ENCODE measurements at regions not wholly inside any gene's neighbourhood (a gene's known extent, or its start where the extent isn't known, plus 50 kb on each side); places are given as distances from the start of the nearest gene placed in this dataset.
"Not testable (repeated sequence)": the region's sequence is repeated elsewhere in the genome, so short reads cannot be mapped to it uniquely, and the experiment has no call there.

DNA sequence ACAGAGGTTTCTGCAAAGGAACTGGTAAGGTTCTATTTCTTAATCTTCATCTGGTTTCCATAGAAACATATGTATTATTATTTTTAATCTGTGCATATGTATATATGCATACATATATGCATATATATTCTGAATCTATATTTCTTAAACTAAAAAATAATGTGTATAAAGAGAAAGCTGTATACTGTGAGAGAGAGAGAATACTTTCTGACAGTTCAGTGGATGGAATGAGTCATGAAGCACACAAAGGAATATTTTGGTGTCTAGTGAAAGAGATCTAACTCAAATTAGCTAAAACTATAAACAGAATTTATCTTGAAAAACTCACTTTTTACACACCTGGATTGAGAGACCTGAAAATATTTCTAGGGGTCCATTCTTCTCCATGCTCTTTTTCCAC lies 1929.3 kb upstream of the LRRTM1 start:
- no peak for DNase-seq (ENCODE audit: low spot score)

DNA sequence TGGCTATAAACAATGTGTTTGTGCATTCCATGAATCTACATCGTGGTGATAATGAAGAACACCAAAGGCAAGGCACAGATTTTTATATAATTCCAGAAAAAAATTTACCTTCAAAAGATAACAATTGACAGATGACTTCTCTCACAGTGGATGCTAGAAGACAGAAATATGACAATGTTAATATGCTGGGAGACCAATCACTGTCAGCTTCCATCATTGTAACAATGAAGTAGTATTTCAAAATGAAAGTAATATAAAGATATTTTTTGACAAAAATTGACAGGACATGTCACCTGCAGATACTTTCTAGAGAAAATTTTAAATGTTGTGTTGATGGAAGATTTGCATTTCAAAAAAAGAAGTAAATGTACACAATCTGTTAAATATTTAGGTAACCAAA lies 1925.9 kb upstream of the LRRTM1 start:
- DNase-seq (ENCODE audit: low spot score), result no peak

DNA sequence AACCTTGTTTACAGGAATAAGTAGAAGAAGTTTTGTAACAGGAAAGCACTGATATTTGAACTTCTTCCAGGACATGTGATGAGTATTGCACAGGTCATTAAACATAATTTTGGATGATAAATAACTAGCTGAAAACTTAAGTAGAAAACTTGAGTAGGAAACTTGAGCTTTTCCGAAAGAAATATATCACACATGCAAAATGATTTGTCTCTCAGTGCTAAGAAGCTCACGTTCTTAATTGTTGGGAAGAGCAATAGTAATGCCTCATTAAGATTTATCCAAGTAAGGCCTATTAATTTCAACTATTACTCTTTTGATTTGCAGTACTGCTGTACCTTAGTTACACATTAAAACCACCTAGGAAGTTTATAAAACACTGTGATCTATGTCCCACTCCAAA lies 1921.9 kb upstream of the LRRTM1 start:
- DNase-seq (ENCODE audit: low spot score), result no peak

DNA sequence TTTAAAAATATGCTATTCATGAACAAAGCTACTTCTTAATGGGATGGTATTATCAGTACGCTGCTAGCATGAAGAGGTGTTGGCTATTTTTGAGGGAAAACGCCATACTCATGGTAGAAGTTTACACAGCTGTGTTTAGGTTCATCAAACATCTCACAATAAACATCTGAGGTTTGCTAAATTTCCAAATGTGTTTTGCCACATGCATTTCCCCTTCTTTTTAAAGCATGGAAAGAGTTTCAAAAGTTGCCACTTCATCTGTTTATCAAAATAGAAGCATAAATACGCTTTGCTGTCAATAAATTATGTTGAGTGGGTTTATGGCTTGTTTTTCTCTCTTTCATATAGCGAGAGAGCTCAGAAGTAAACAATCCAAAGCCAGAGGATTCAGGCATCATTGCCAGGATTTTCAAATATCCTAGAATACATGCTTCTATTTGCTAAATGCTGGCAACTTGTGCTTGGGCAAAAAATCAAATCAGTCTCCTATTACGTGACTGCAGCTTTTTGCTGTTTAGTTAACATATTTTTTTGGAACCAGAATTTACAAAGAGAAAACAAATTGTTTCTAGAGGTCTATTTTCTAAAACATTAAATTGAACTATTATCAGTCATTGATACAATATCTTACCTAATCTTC lies 1919.9 kb upstream of the LRRTM1 start:
- no peak for DNase-seq (ENCODE audit: low spot score)

DNA sequence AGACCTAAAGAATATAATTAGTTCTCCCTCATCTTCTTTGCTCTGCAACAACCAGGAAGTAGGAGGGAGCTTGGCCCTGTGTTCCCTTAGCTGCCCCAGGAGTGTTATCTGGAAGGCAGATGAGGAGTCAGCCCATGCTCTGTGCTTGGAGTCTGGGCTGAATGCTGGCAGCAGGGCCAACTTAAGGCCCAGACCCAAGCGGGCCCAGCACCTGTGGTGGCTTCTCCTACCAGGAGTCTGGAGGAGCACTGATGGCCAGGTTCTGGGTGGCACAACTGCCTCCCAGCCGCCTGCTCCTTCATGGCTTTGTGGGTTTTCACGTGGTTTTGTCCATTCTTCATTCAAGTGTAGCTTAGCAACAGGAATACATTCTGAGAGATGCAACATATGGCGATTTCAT lies 1910.7 kb upstream of the LRRTM1 start:
- DNase-seq (ENCODE audit: low spot score), result no peak

DNA sequence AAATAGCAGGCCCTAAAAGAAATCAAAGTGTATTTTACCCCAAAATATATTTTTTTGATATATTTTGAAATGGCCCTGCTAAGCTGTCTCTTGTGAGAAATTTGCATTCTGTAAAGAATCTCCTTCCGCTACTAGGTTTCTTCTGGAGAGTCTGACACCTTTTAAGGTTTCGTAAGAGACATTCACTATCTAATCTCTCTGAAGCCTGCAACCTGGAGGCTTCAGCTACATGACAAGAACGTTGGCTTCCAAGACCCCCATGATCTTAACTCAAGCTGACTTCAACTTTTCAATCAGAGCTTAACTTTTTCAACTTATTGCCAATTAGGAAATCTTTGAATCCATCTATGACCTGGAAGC lies 1894.9 kb upstream of the LRRTM1 start:
- DNase-seq (ENCODE audit: low spot score), result no peak

DNA sequence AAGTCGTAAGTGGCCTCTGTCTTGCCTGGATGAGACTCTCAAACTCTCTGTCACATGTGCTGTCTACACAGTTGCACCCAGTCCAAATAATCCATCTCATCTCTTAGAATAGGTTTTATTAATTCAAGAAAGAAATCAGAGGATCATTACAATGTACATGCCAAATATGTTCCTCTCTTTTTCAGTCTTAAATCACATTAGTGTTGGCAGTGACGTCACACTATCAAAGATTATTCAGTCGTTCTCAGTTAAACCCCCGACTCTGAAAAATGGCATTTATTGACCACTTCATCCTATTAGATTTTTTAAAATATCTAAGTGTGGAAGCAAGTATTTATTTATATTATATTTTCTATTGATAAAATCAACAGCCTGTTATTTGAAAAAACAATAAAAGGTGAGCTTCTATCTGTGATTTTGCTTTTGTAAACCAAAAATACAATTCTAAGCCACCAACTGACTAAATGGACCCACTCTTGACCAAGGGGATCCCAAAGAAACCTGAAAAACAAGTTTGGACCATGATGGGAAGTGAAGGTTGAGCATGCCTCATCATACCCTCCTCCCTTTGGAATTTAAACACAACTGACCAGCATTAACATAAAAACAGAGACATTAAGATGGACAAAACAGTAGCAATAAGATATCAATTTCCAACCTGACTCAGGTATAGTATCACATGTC lies 1894.4 kb upstream of the LRRTM1 start:
- no peak for DNase-seq (ENCODE audit: low spot score)

DNA sequence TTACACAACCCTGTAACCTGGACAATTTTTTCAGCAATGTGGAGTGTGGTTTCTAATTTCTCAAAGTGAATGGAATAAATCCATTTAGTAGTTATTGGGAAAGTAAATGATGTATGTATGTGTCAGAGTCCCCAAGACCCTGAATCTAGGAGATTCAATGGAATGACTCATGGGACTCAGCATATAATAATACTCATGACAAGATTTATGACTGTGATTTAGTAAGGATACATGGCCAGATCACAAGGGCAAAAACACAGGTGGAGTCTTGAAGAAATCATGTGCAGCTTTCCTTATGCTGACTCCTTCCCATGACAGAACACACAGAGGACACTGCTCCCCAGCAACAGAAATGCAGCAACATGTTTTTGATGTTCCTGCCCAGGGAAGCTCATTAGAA lies 1877.7 kb upstream of the LRRTM1 start:
- DNase-seq (ENCODE audit: low spot score), result peak; percentile 33

DNA sequence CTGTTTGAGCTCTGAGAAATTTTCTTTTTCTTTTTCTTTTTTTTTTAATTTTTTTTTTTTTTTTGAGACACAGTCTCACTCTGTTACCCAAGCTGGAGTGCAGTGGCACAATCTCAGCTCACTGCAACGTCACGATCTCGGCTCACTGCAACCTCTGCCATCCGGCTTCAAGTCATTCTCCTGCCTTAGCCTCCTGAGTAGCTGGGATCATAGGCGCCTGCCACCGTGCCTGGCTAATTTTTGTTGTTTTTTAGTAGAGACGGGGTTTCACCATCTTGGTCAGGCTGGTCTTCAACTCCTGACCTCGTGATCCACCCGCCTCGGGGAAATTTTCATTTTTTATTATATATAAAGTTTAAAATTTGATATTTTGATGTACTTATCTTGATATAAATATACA lies 1870.7 kb upstream of the LRRTM1 start:
- DNase-seq (ENCODE audit: low spot score), result not testable (repeated sequence)

DNA sequence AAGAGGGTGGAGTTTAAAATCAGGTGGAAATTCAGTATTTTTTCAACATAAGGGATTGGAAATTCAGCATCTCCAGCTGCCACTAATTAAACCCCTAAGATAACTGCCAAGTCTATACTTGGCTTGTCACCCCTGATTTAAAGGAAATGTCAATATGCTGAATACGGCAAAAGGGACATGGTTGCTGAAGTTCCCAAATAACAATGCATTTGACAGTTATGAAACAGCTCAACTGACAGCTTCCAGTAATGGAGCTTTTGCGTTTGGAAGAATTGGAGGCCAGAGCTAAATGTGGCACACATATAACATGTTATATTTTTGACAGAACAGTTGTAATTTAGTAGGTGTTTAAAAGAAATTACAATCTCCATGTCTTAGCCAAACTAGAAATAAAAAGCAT lies 1867.9 kb upstream of the LRRTM1 start:
- no peak for DNase-seq (ENCODE audit: low spot score)

DNA sequence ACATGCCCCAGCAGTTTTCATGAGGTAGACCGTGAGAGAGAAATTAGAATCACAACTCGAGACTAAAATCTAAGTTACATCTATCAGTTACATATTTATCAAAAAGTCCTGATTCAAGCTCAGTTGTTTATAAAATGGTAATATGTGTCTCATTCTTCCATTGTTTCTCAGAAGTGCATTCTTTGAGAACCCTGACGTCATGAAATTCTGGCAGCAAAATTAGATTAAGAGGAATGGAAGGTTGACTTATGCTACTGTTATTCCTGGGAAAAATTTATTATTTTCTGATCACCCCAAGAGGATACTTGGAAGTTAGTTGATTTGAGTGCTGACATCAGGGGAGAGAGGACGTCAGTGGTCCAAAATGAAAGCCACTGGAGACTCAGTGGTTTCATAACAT lies 1864.8 kb upstream of the LRRTM1 start:
- DNase-seq (ENCODE audit: low spot score), result no peak

DNA sequence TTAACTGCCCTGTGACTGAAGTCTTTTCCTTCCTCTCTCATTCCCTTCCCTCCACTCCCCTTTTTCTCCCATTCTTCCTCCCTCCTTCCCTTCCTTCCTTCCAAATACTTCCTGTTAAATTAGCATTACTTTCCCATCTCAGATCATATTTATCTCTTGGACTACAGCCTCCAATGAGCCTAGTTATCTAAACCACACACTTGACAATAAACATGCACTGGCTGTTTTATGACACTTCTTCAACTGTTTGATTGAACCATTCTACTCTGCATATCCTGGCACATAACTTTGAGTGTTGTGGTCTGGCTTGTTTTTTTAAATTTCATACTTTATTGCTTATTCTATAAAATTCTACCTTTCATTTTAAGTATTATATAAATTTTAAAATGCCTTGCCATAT lies 1860.8 kb upstream of the LRRTM1 start:
- DNase-seq (ENCODE audit: low spot score), result no peak

DNA sequence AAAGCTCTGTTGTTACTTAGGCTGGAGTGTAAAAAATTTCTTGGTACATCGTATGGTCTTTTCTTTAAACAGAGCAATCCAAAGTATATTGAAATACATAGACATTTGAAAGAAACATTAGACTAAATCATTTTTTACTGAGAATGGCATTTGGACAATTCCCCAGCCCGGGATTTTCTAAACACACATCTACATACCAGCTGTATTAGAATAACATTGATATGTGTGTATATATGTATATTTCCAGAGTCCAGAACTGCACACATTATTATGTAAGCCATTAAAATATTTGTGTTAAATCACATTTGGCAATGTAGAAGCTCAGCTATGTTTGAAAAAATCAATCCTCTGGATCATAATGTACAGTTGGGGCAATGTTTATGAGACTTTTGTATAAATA lies 1853.6 kb upstream of the LRRTM1 start:
- no peak for DNase-seq (ENCODE audit: low spot score)

DNA sequence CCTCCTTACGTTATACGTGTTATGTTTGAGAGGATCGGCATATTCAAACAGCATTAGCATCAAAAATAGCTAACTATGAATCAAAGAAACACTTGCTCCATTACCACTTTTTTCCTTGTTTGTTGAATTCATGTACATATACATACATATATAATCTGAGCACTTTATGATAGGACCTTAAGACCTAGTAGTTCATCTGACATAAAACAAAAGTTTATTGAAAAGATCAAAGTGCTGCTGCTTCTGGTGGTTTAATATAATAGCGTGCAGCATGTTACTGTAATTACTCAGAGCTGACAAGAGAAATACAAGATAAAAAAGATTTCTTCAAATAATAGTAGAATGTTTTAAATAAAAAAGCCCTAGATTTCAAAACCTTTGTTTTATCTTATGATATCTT lies 1850.9 kb upstream of the LRRTM1 start:
- DNase-seq (ENCODE audit: low spot score), result no peak

DNA sequence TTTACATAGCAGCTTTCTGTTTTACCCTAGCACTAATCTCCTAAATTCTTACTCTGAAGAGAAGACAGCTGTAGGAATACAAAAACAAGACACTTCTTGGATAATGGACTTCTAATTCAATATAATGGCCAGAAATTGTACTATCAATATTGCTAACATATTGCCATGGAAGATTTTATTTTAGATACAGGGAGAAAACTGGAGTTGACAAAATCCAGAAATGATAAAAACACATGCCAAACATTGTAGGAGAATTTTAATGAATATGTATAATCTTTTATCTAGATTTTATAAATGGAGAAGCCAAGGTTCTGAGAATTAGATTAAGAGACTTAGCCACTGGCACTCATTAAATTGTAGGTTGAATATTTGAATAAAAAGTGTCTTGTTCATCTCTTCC lies 1838.8 kb upstream of the LRRTM1 start:
- DNase-seq (ENCODE audit: low spot score), result no peak

DNA sequence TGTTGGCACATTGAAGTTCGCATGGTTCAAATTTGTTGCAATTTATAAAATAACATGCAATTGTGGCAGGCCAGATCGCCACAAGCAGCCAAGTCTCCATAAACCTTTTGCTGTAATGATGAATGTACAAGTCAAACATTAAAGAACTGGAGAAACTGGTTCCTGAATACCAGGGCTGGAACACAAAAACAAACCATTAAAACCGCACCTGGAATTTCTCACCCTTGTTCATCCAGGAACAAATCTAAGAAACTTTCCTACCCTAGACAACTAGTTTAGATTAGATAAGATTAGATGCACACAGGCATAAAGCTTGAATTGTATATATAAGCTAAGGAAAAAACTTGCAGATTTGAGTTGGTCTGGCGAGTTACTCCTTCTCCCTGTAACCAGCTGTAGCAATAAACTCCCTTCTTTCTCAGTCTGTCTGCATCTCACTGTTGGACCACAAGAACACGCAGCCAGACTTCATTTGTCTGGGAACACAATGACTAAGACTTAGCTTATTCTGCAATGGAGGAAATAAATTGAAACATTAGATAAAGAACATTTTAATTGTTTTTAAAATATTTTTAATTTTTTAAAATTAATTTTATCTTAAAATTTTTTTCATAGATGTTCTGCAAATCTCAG lies 1835.5 kb upstream of the LRRTM1 start:
- no peak for DNase-seq (ENCODE audit: low spot score)

DNA sequence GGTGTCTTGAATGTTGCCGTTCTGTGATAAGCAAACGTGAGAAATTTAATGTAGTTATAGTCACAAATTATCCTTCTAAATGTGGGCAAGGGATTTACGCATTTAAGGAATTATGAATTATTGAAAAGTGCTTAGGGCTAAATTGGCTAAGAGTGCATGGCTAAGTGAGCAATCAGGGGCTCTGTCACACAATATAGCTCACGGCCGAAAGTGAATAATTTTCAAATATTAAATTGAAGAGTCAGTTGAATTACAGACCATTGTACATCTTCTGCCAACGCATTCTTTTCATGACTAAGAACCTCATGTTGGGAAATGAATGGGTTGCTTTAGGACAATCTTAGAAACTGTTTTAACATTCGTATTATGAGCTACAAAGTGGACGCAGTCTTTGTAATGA lies 1832.9 kb upstream of the LRRTM1 start:
- DNase-seq (ENCODE audit: low spot score), result no peak

DNA sequence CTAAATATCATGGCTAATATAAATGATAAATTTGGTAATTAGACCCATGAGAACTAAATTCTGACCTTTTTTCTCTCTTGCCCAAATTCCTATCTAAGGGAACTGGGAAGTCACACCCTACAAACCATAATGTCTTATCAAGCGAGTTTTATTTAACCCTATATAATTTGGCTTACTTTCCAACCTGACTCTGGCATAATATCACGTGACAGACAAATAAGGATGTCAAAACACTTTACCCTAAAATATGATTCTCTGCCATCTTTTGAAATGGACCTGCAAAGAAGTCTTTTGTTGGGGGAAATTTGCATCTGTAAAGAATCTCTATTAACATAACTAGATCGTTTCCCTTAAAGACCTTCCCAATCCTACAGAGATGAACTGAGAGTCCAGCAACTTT lies 1823.5 kb upstream of the LRRTM1 start:
- no peak for DNase-seq (ENCODE audit: low spot score)

DNA sequence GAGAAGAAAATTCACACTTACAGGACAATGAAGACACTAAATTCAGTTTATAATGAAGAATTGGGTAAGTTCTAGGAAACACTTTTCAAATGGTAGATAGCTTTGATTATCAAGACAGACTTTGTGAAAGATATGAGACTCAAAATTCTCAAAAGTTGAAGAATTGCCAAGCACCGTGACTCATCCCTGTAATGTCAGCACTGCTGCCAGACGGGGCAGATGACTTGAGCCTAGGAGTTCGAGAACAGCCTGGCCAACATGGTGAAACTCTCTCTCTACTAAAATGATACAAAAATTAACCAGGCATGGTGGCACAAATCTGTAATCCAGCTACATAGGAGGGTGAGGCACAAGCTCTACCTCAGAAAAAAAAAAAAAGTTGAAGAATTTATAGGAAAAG lies 1820.1 kb upstream of the LRRTM1 start:
- DNase-seq (ENCODE audit: low spot score), result no peak

DNA sequence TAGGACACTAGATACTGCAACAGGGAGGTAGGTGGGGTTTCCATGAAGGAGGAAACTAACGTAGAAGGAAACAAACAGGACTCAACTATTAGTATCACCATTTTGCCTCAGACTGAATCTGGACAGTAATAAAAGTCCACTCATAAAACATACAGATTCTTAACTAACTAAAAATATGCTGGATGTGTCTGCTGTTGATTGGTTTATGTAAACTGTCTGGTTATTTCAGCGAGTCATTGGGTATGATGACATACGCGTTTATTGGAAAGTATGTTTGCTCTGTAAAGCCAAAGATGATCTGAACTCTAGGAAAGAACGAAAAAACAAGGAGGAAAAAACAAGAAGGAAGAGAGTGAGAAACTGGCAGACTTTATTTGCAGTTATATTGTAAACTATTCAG lies 1816.1 kb upstream of the LRRTM1 start:
- no peak for DNase-seq (ENCODE audit: low spot score)

DNA sequence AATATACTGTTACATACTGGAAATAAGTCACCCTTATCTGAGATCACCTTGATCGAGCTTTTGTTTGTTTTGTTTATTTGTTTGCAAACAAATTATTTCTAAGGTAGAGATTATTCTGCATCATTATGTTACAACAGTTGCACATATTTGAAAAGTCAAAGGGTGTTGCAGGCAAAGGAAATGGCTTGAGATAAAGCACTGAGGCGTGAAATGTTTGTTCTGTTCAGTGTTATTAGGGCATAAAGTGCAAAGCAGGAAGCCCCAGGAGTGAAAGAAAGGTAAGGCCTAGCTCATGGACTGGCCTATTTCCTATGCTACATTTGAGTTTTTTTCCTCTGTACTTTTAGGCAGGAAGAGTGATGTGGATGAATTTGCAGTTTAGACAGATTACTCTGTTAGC lies 1815.6 kb upstream of the LRRTM1 start:
- DNase-seq (ENCODE audit: low spot score), result no peak

DNA sequence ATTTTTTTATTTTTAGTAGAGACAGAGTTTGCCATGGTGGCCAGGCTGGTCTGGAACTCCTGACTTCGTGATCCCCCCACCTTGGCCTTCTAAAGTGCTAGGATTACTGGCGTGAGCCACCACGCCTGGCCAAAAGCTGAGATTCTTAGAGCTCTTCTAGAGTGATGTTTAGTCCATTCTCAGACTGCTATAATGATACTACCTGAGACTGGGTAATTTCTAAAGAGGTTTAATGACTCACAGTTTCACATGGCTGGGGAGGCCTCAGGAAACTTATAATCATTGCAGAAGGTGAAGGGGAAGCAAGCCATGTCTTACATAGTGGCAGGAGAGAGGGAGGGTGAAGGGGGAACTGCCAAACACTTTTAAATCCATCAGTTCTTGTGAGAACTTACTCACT lies 1804.9 kb upstream of the LRRTM1 start:
- no peak for DNase-seq (ENCODE audit: low spot score)

DNA sequence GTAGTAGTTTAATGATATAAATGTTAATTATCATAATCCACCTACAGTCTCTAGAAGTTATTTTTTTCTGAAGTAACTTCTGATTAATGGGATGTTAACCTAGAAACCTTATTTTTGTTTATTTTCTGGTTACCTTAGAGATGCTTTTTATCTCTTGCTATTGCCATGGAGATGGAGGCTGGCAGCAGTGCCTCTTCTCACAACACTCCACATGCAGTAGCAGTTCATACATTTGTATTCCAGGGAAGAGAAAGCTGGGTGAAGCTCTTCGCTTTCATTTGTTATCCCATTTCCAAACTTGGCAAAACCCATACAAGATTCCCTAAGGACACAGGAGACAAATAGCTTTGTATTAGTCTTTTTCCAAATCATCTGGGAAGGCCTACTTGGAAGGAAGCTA lies 1794.1 kb upstream of the LRRTM1 start:
- DNase-seq (ENCODE audit: low spot score), result no peak

DNA sequence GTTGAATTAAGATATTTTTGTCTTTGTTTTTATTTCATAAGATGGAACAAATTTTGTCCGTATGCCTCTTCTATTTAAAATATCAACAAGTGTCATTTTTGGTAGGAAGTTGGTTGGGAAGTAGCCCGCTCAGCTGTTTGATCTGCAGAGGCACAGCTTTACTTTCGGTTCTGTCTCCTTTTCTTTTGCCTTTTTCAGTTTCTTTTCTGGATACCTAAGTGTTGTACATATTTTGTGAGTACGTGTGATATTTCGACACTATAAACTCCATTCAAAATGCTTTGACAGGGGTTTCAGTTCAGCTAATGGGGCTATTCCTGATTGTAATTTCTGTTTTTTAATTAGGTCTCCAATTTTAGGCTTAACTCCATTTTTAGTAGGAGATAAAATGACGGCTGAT lies 1785.0 kb upstream of the LRRTM1 start:
- DNase-seq (ENCODE audit: low spot score), result no peak

Data from kidney capillary endothelial cell (primary cell).